Stomach (tissue), 8 donors: ENCODE measurements at regions not wholly inside any gene's neighbourhood (a gene's known extent, or its start where the extent isn't known, plus 50 kb on each side); places are given as distances from the start of the nearest gene placed in this dataset.

ENCODE experiments used
- DNase-seq, 2 donors: peaks; one replicate each; pipeline versions ENCODE4 v3.0.0 to v3.0.0-alpha.2; 2013 to 2019
- H3K27ac ChIP-seq, 5 donors: fragments of 200-600 bp in 4 of 5; sonication (generic) in 4 of 5; one replicate each; pipeline ENCODE4 v1.5.1; 2013 to 2019; ENCODE audit warnings: mild to moderate bottlenecking in 1 of 5, moderate library complexity in 1 of 5
- H3K27me3 ChIP-seq, 3 donors: fragments of 200-600 bp; sonication (generic); one replicate each; pipeline ENCODE4 v1.5.1; 2017 to 2019; ENCODE audit warnings: mixed run types in 1 of 3
- H3K36me3 ChIP-seq, 4 donors: fragments of 200-600 bp; sonication (generic); 1 replicate in 3 of 4; 2 replicates in 1 of 4; pipeline ENCODE4 v1.5.1; 2016 to 2019
- H3K4me1 ChIP-seq, 4 donors: fragments of 200-600 bp; sonication (generic); one replicate each; pipeline ENCODE4 v1.5.1; 2016 to 2019
- H3K4me3 ChIP-seq, 4 donors: fragments of 200-600 bp; sonication (generic) in 3 of 4; one replicate each; pipeline ENCODE4 v1.5.1; 2016 to 2019; ENCODE audit warnings: mild to moderate bottlenecking in 1 of 4
- H3K9me3 ChIP-seq, 4 donors: fragments of 200-600 bp; sonication (generic); one replicate each; pipeline ENCODE4 v1.5.1; 2016 to 2019
- EP300 ChIP-seq: sonication (generic); formaldehyde crosslinking; IDR thresholded peaks from one replicate; pipeline ENCODE4 v1.6.1; 2017; ENCODE audit warnings: antibody characterized with exemption
- POLR2A ChIP-seq, 4 donors: fragments of 450-650 bp; IDR thresholded peaks; one replicate each; pipeline ENCODE4 v1.6.1; 2016; ENCODE audit warnings: antibody characterized with exemption in 4 of 4, control low read depth in 2 of 4, mild to moderate bottlenecking in 1 of 4, moderate library complexity in 1 of 4
- POLR2AphosphoS5 ChIP-seq, 3 donors: sonication (generic); formaldehyde crosslinking; IDR thresholded peaks; one replicate each; pipeline ENCODE4 v1.6.1; 2016; ENCODE audit warnings: antibody characterized with exemption in 3 of 3
- WGBS, 5 donors: extraction: QIAGEN DNeasy Blood & Tissue Kit in 3 of 5; methylation state at CpG; one replicate each; pipeline versions ENCODE4 v1.1.5 to v1.1.7; 2013 to 2018; 5-methylcytosine and 5-hydroxymethylcytosine counted together
- intact Hi-C: fragments of 100-400 bp; cut with DNase I; formaldehyde crosslinking; loops from one replicate; pipeline ENCODE4 v1.15.1; 2023; ENCODE audit warnings: low total_unique reads
- TF ChIP-seq, protein P1 (sequence below), 7 experiments: fragments of 450-650 bp in 4 of 7; fragments of 200-600 bp in 3 of 7; sonication (generic) in 3 of 7; IDR thresholded peaks; one replicate each; pipeline ENCODE4 v1.5.1; 2016 to 2019; ENCODE audit warnings: antibody characterized with exemption in 7 of 7, control low read depth in 2 of 7, mild to moderate bottlenecking in 1 of 7
- donor health status: healthy with polysubstance abuse.
- donor health status: Bipolar disorder and iron deficiency.
- donor health status: healthy.

DNA sequence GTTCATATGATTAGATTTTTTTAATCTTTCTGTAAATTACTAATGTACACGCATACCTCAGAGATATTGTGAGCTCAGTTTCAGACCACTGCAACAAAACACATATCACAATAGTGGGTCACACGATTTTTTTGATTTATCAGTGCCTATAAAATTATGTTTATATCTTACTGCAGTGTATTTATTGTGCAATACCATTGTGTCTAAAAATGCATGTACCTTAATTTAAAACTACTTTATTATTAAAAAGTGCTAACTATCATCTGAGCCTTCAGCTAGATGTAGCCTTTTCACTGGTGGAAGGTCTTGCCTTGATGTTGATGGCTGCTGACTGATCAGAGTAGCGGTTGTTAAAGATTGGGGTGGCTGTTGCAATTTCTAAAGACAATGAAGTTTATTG, 918.8 kb upstream of the CHORDC1 start:
- no peaks in the 10 kb centered on the region for H3K27me3 ChIP-seq
- no peaks in the 10 kb centered on the region for H3K4me1 ChIP-seq
- no peak overlapping the region for H3K4me3 ChIP-seq
- H3K27ac ChIP-seq = no peak overlapping the region
- DNase-seq = no peak
- no peaks in the 10 kb centered on the region for H3K9me3 ChIP-seq
- intact Hi-C loops = no loop called here
- WGBS, 5 donors = 74 to 78% (median 75%) methylated on average over 3 of the region's 3 CpGs
- no peaks in the 10 kb centered on the region for H3K36me3 ChIP-seq
- TF ChIP-seq EP300 = no peak
- TF ChIP-seq, protein P1, sequence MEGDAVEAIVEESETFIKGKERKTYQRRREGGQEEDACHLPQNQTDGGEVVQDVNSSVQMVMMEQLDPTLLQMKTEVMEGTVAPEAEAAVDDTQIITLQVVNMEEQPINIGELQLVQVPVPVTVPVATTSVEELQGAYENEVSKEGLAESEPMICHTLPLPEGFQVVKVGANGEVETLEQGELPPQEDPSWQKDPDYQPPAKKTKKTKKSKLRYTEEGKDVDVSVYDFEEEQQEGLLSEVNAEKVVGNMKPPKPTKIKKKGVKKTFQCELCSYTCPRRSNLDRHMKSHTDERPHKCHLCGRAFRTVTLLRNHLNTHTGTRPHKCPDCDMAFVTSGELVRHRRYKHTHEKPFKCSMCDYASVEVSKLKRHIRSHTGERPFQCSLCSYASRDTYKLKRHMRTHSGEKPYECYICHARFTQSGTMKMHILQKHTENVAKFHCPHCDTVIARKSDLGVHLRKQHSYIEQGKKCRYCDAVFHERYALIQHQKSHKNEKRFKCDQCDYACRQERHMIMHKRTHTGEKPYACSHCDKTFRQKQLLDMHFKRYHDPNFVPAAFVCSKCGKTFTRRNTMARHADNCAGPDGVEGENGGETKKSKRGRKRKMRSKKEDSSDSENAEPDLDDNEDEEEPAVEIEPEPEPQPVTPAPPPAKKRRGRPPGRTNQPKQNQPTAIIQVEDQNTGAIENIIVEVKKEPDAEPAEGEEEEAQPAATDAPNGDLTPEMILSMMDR (IDR thresholded peaks at IDR 0.05) = no peak
- TF ChIP-seq POLR2A (IDR thresholded peaks at IDR 0.05) = no peak
- TF ChIP-seq POLR2AphosphoS5 (IDR thresholded peaks at IDR 0.05) = no peak

DNA sequence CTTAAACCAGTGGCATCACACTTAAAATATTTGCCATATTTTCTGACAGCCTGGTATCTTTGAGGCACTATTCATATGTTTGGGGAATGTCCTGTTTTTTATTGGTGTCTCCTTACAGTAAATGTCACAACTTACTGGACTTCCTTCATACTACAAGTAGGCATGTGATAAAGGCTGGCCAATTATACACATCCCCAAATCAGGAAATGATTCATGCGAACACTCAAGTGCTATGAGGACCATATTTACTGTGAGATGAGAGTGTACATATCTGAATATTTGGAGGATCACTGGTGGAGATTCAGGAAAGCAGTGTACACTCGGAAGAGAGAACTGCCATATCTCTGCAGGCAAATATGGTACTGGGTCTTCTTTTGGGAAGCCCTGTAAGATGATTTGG, 913.8 kb upstream of the CHORDC1 start:
- no peak for TF ChIP-seq POLR2AphosphoS5 (IDR thresholded peaks at IDR 0.05)
- TF ChIP-seq, protein P1 (IDR thresholded peaks at IDR 0.05) = no peak
- no peak for TF ChIP-seq EP300
- TF ChIP-seq POLR2A (IDR thresholded peaks at IDR 0.05) = no peak
- Histone ChIP-seq H3K36me3 (no peaks in the 10 kb centered on the region), H3K27ac (no peak overlapping the region), H3K27me3 (no peaks in the 10 kb centered on the region), H3K4me3 (no peak overlapping the region), H3K9me3 (no peaks in the 10 kb centered on the region), H3K4me1 (peaks cover 0 to 3% (median 0%) of the 10 kb centered on the region in 4 donors)
- WGBS, 5 donors = 78 to 94% (median 90%) methylated on average over 2 of the region's 2 CpGs
- intact Hi-C loops = no loop called here
- no peak for DNase-seq

DNA sequence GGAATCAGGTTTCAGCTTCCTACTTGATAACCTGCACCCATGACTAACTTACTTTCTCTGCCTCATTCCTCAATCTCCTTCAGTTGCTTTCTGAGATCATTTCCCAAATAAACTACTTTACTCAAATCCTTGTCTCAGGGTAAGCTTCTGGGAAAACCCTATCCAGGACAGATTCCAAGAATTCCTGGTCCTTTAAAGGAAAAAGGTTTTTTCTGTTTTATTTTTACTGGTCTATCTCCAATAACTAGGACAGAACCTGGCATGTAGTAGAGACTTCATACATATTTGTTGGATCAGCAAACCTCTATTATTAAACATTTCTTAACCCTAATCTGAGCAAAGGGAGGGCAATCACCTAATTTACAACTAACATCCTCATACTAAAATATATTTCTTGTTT, 910.5 kb upstream of the CHORDC1 start:
- intact Hi-C loops = no loop called here
- H3K27me3 ChIP-seq = no peaks in the 10 kb centered on the region
- H3K9me3 ChIP-seq = no peaks in the 10 kb centered on the region
- H3K4me3 ChIP-seq = no peak overlapping the region
- H3K27ac ChIP-seq = no peak overlapping the region
- no peaks in the 10 kb centered on the region for H3K36me3 ChIP-seq
- TF ChIP-seq, protein P1 (IDR thresholded peaks at IDR 0.05) = no peak
- TF ChIP-seq POLR2A (IDR thresholded peaks at IDR 0.05) = no peak
- no peak for TF ChIP-seq EP300
- TF ChIP-seq POLR2AphosphoS5 (IDR thresholded peaks at IDR 0.05) = no peak
- peaks cover 0 to 3% (median 0%) of the 10 kb centered on the region in 4 donors for H3K4me1 ChIP-seq
- DNase-seq = peak in 1 of 2 donors; percentile 5

DNA sequence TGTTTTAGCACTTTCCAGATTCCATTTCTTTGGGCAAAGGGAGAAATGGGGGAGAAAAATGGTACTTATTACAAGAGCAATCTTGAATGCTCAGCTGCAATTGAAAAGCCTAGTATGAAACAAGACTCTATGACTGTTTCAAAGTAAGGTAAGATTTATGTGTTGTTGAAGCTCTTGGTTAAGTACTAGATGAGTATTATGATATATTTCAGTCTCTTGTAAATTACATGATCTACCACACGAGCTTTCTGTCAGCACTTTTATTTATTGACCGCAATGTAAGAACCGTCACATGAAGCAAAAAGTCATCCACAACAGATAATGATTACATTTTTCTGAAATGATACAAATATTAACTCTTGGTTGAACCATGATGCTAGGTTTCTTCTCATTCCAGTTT, 906.7 kb upstream of the CHORDC1 start:
- intact Hi-C loops = no loop called here
- 74 to 78% (median 76%) methylated on average over 3 of the region's 3 CpGs for WGBS, 5 donors

More for the DNA sequence above, 906.7 kb upstream of the CHORDC1 start:
- H3K9me3 ChIP-seq = no peaks in the 10 kb centered on the region
- no peak overlapping the region for H3K27ac ChIP-seq
- TF ChIP-seq, protein P1 (IDR thresholded peaks at IDR 0.05) = no peak
- TF ChIP-seq POLR2AphosphoS5 (IDR thresholded peaks at IDR 0.05) (no peak), EP300 (no peak), POLR2A (IDR thresholded peaks at IDR 0.05) (no peak)
- no peak overlapping the region for H3K4me3 ChIP-seq
- H3K4me1 ChIP-seq = peaks cover 0 to 3% (median 0%) of the 10 kb centered on the region in 4 donors
- H3K27me3 ChIP-seq = no peaks in the 10 kb centered on the region
- no peak for DNase-seq
- H3K36me3 ChIP-seq = no peaks in the 10 kb centered on the region
